ENCODE measurements at regions not wholly inside any gene's neighbourhood (a gene's known extent, or its start where the extent isn't known, plus 50 kb on each side); places are given as distances from the start of the nearest gene placed in this dataset.

DNA sequence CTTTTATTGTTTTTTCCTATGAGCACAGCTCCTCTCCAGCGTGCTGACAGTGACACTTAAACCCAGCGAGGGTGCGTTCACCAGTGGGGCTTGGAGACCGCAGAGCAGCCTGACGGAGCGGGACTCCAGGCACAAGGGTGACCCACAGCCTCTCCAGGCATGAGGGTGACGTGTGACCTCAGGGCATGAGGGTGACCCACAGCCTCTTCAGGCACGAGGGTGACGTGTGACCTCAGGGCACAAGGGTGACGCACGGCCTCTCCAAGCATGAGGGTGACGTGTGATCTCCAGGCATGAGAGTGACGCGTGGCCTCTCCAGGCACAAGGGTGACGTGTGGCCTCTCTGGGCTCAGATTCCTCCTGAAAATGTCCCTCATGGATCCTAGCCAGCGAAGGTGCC lies 164.3 kb upstream of the TCERG1L start:
- ChIA-PET CTCF (no interaction called here), POLR2A (no interaction called here)
- H3K27me3 ChIP-seq (ENCODE audit: control insufficient read depth, insufficient read depth, low read length): no peaks in the 10 kb centered on the region
- no peak overlapping the region for H3K4me3 ChIP-seq (ENCODE audit: low read depth, low read length)
- no peaks in the 10 kb centered on the region for H3K36me3 ChIP-seq (ENCODE audit: control insufficient read depth, insufficient read depth, low read length)
- DNase-seq (ENCODE audit: low read depth): no peak
- TF ChIP-seq, protein P1, sequence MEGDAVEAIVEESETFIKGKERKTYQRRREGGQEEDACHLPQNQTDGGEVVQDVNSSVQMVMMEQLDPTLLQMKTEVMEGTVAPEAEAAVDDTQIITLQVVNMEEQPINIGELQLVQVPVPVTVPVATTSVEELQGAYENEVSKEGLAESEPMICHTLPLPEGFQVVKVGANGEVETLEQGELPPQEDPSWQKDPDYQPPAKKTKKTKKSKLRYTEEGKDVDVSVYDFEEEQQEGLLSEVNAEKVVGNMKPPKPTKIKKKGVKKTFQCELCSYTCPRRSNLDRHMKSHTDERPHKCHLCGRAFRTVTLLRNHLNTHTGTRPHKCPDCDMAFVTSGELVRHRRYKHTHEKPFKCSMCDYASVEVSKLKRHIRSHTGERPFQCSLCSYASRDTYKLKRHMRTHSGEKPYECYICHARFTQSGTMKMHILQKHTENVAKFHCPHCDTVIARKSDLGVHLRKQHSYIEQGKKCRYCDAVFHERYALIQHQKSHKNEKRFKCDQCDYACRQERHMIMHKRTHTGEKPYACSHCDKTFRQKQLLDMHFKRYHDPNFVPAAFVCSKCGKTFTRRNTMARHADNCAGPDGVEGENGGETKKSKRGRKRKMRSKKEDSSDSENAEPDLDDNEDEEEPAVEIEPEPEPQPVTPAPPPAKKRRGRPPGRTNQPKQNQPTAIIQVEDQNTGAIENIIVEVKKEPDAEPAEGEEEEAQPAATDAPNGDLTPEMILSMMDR (IDR thresholded peaks at IDR 0.05; ENCODE audit: insufficient read depth, low read depth, low read length): no peak

DNA sequence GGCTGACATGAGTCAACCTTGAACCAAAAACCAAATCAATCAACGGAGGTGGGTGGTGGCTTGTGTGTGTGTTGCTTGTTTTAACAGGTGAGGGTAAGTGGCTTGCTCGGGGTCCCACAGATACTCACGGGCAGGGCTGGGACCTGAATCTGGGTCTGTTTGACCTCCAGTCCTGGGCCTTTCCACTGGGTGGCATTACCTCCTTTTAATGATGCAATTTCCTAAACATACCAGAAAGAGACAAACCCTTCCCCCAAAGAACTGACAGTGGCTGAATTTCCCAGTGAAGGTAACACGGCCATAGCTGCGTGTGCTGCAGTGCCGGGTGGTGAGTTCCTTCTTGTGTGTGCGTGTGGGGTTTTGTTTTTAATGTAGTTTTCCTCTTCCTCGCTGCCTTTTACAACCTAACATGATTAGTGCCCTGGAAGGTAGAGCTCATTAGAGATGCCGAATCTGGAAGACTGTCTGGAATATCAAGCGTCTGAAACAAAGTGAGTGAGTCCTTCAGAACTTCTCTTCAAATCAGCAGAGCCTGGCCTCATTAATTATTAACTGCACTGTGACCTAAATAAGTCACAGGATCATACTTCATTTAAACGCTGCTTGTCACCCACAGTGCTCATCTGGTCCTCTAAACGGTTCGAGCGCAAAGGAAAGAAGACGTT lies 166.1 kb upstream of the TCERG1L start:
- TF ChIP-seq, protein P1 (IDR thresholded peaks at IDR 0.05; ENCODE audit: insufficient read depth, low read depth, low read length): no peak
- ChIA-PET CTCF (no interaction called here), POLR2A (no interaction called here)
- DNase-seq (ENCODE audit: low read depth): no peak
- Histone ChIP-seq H3K27me3 (ENCODE audit: control insufficient read depth, insufficient read depth, low read length) (no peaks in the 10 kb centered on the region), H3K36me3 (ENCODE audit: control insufficient read depth, insufficient read depth, low read length) (no peaks in the 10 kb centered on the region), H3K4me3 (ENCODE audit: low read depth, low read length) (no peak overlapping the region)

DNA sequence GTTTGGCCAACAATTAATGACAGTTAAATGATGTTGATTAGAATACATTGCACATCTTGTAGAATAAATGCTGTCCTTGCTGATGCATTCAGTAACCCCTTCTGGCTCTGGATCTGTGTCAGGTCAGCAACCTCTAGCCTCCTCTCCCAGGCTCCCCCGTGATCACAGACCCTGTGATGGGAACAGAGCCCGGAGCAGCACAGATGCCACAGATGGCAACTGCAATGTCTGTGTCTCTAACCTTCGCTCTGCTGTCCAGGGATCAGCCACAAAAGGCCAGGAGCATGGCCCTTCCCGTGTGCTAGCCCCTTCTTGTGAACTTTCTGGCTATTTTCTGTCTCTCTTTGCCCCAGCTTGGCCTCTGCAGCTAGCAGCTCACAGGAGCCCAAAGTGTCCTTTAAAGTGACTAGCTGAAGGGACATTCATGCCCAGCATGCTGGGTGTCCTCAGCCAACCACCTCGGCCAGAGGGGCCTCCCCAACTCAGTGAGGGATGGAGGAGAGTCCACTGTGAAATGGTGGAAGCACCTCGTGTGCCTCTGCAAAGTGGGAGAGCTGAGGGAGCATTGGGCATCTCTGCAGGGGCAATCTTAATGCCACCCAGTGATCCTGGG lies 167.0 kb upstream of the TCERG1L start:
- Histone ChIP-seq H3K36me3 (ENCODE audit: control insufficient read depth, insufficient read depth, low read length) (no peaks in the 10 kb centered on the region), H3K4me3 (ENCODE audit: low read depth, low read length) (no peak overlapping the region), H3K27me3 (ENCODE audit: control insufficient read depth, insufficient read depth, low read length) (no peaks in the 10 kb centered on the region)
- TF ChIP-seq, protein P1 (IDR thresholded peaks at IDR 0.05; ENCODE audit: insufficient read depth, low read depth, low read length): no peak
- DNase-seq (ENCODE audit: low read depth): no peak
- ChIA-PET CTCF (no interaction called here), POLR2A (no interaction called here)

DNA sequence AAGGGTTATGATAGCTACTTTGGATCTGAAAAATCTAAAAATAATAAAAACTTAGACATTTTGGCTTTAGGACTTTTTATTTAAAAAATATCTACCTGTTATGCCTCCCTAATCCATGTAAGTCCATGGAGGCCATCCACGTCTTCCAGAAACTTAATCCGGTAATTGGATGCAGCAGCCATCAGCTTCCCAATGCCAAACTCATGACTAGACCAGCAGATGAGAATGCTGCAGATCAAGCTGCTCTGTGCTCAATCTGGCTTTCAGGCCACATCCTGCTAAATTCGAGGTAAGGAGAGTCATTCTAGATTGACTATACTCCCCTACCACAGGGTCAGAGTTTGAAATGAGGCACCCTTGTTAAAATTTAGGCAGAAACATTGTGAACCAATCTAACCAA lies 168.5 kb upstream of the TCERG1L start:
- H3K36me3 ChIP-seq (ENCODE audit: control insufficient read depth, insufficient read depth, low read length): no peaks in the 10 kb centered on the region
- no peak for DNase-seq (ENCODE audit: low read depth)
- H3K4me3 ChIP-seq (ENCODE audit: low read depth, low read length): no peak overlapping the region
- POLR2A ChIA-PET: no interaction called here
- TF ChIP-seq, protein P1 (IDR thresholded peaks at IDR 0.05; ENCODE audit: insufficient read depth, low read depth, low read length): no peak
- H3K27me3 ChIP-seq (ENCODE audit: control insufficient read depth, insufficient read depth, low read length): no peaks in the 10 kb centered on the region
- CTCF ChIA-PET: no interaction called here

DNA sequence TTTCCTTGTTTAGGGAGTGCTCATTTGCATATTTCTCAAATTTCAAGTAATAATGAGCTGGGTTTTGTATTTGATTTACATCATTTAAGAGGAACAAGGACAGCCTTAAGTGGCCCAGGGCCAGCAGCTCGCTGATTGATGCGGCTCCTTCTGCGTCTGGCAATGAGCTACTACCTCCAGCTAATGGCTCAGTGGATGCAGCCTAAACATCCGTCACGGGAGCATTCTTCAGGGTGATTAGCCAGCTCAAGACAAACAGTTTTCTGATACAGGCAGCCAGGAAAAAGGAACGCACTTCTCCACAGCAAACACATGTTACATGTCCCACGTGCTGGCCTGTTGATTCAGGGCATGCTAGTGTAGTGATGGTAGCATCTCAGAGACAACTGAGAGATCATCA lies 169.3 kb upstream of the TCERG1L start:
- POLR2A ChIA-PET: no interaction called here
- Histone ChIP-seq H3K4me3 (ENCODE audit: low read depth, low read length) (no peak overlapping the region), H3K27me3 (ENCODE audit: control insufficient read depth, insufficient read depth, low read length) (no peaks in the 10 kb centered on the region), H3K36me3 (ENCODE audit: control insufficient read depth, insufficient read depth, low read length) (no peaks in the 10 kb centered on the region)
- TF ChIP-seq, protein P1 (IDR thresholded peaks at IDR 0.05; ENCODE audit: insufficient read depth, low read depth, low read length): no peak
- CTCF ChIA-PET: interaction anchor here (1.0 kb wide), 1 partner anchor 9 kb away, joined by 3 read pairs; no protein-coding TSS in a partner anchor
- no peak for DNase-seq (ENCODE audit: low read depth)
